GM23248 (cell line): ENCODE measurements at regions not wholly inside any gene's neighbourhood (a gene's known extent, or its start where the extent isn't known, plus 50 kb on each side); places are given as distances from the start of the nearest gene placed in this dataset.

Source experiments
- EZH2 ChIP-seq: fragments of 200-600 bp; sonication (generic); IDR thresholded peaks from 2 replicates; pipeline ENCODE4 v1.6.1; 2018; ENCODE audit warnings: antibody characterized with exemption, mild to moderate bottlenecking; ENCODE audit not compliant: insufficient read depth, poor library complexity, severe bottlenecking
- EZH2phosphoT487 ChIP-seq: fragments of 200-600 bp; sonication (generic); IDR thresholded peaks from 2 replicates; pipeline ENCODE4 v1.6.1; 2018; ENCODE audit warnings: antibody characterized with exemption, moderate library complexity, mild to moderate bottlenecking, low read depth; ENCODE audit not compliant: insufficient read depth

GRCh38 chr11:109307366-109307765 is 114.6 kb upstream of the C11orf87 start:
- TF ChIP-seq EZH2phosphoT487 (no peak), EZH2 (no peak)
